ENCODE measurements at regions not wholly inside any gene's neighbourhood (a gene's known extent, or its start where the extent isn't known, plus 50 kb on each side); places are given as distances from the start of the nearest gene placed in this dataset.

GRCh38 chr7:131909151-131909768 lies 352.8 kb upstream of the PODXL start:
- TF ChIP-seq CTCF (IDR thresholded peaks at IDR 0.05): no peak
- no peak for TF ChIP-seq EZH2 (IDR thresholded peaks at IDR 0.05; ENCODE audit: borderline replicate concordance, insufficient read depth, low read depth, low read length, poor library complexity, severe bottlenecking)
